ENCODE measurements at regions not wholly inside any gene's neighbourhood (a gene's known extent, or its start where the extent isn't known, plus 50 kb on each side); places are given as distances from the start of the nearest gene placed in this dataset.

DNA sequence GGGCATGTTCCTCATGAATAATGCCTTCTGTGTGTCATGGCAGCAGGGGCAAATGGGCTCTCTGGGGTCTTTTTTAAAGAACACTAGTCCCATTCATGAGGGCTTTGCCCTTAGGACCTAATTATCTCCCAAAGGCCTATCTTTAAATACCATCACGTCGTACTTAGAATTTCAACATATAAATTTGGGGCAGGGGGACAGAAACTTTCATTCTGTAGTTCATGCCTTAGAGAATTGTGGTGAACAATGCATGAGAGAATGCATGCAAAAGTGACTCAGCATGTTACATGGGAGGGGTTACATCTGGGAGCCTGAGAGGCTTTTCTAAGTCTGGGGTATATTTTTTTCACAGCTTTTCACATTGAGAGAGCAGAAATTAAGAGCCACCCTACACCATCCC is 208.5 kb upstream of the ROPN1 start:
- TF ChIP-seq, protein P1, sequence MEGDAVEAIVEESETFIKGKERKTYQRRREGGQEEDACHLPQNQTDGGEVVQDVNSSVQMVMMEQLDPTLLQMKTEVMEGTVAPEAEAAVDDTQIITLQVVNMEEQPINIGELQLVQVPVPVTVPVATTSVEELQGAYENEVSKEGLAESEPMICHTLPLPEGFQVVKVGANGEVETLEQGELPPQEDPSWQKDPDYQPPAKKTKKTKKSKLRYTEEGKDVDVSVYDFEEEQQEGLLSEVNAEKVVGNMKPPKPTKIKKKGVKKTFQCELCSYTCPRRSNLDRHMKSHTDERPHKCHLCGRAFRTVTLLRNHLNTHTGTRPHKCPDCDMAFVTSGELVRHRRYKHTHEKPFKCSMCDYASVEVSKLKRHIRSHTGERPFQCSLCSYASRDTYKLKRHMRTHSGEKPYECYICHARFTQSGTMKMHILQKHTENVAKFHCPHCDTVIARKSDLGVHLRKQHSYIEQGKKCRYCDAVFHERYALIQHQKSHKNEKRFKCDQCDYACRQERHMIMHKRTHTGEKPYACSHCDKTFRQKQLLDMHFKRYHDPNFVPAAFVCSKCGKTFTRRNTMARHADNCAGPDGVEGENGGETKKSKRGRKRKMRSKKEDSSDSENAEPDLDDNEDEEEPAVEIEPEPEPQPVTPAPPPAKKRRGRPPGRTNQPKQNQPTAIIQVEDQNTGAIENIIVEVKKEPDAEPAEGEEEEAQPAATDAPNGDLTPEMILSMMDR (IDR thresholded peaks at IDR 0.05; ENCODE audit: extremely low read depth, missing control alignments), result no peak
- no peak for DNase-seq (ENCODE audit: low spot score)

DNA sequence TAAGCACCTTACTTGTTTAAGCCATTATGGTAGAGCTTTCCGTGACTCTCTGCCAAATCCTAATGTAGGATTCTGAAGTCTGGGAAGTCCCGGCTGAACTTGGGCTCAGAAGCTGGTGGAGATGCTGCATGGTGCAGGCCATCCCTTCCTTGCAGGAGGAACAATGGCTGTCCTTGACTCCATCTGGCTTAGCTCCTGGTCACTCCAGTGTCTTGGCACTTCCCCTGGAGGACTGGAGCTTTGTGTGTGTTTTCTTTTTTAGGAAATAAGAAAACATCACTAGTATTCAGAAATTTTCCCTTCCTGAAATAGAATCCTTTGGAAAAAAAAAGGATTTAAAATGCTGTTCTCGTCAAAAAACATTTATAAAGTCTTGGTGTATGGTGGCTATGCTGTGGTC is 209.3 kb upstream of the ROPN1 start:
- TF ChIP-seq, protein P1 (IDR thresholded peaks at IDR 0.05; ENCODE audit: extremely low read depth, missing control alignments), result no peak
- no peak for DNase-seq (ENCODE audit: low spot score)

DNA sequence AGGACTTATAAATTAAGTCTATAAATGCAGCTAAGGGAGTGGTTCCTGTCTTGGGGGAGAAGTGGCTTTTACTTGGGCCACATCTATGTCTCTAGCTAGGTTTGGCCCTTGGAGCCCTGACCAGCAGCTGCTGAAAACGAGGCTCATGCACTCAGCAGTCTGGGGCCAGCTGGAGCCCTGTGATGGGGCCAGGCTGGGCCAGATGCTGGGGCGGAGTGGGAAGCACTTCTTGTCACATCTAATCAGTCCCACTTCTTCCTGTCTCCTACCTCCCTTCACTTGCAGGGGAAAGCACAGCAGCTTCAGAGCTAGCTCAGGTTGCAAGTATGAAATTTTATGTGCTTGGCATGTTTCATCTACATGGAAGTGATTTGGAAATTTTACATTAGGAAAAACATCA is 209.9 kb upstream of the ROPN1 start:
- DNase-seq (ENCODE audit: low spot score), result no peak
- TF ChIP-seq, protein P1 (IDR thresholded peaks at IDR 0.05; ENCODE audit: extremely low read depth, missing control alignments), result no peak

DNA sequence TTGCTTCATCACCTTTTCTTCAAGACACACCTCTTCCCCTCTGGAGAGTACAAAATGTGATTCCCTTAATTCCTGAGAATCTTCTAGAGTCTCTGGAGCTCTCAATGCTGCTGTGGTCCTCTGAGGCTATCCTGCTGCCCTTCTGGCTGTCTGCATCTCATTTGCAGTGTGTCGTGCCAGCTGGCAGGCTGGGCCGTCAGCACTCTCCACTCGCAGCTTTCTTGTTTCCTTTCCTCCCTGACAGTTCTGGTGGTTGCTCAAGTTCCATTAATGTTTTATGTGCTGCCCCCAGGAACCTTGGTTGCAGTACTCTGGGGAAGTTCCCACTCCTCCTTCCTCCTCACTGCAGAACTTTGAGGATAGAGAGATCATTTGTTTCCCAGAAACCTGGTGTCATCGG is 210.8 kb upstream of the ROPN1 start:
- TF ChIP-seq, protein P1 (IDR thresholded peaks at IDR 0.05; ENCODE audit: extremely low read depth, missing control alignments), result no peak
- DNase-seq (ENCODE audit: low spot score), result no peak

DNA sequence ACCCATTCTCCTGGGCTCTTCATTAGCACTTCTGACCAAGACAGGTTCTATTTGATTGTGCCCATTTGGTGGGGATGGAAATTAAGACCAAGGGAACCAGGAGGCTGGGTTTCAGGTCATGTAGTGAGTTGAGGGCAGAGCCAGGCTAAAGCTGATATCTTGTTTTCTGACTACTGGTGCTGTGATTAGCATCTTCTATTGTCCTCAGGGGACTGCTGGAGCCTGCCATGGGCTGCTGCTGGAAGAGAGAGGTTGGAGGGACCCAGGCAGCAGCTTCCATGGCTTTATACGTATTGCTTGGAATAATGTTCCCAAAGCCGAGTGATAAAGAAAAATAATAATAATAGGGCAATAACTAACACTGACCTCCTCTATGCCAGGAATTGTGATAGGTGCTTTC is 211.4 kb upstream of the ROPN1 start:
- no peak for DNase-seq (ENCODE audit: low spot score)
- TF ChIP-seq, protein P1 (IDR thresholded peaks at IDR 0.05; ENCODE audit: extremely low read depth, missing control alignments), result no peak

DNA sequence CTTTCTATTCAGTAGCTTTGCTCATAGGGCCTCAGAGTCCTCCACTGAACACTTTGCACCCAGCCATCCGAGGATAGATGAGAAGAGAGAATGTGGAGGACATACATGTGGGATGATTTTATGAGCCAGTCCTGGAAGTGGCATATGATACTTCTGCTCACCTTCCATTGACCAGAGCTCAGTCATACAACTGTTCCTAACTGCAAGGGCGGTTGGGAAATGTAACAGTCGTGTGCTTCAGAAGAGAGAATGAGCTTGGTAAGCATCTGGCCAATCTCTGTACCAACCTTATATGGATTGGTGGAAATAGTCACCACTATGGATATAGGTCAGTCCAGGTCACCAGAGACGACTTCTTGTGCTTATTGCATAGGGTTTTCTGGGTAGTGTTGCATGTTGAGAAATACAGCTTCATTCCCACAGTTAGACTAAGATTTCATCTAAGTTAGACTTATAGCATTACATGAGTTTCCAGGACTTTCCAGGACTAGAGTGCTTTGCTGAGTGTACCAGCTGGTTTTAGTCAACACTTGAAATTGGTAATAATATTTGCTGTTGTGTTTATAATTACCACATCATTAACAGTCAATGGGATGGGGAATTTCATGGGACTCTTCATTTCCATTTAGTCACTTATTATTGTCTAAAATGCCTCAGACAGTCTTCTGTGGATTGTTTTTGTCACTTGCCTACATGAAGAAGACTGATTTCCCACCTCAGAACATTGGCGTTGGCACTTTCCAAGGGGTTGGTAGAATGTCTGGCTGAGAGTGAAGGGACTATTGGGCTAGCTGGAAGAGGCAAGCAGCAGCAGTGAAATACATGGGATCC is 214.5 kb upstream of the ROPN1 start:
- TF ChIP-seq, protein P1 (IDR thresholded peaks at IDR 0.05; ENCODE audit: extremely low read depth, missing control alignments), result no peak
- DNase-seq (ENCODE audit: low spot score), result no peak

DNA sequence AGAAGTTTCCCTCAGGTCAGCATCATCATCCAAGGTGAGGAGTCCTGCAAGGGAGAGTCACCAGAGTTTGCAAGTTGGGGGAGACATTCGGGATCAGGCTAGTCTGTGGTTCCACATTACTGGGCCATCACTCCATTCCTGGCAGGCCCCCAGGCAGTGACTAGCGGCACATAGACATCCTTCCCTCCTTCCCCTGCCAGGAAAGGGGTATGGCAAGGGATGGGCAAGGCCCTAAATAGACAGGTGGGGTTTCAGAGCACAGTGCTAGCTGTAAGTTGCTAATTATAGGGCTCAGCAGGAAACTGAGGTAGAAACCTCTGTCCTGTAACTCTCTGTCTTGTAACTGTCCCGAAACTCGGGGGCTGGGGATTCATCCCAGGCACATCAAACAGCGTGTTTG is 215.2 kb upstream of the ROPN1 start:
- no peak for DNase-seq (ENCODE audit: low spot score)
- TF ChIP-seq, protein P1 (IDR thresholded peaks at IDR 0.05; ENCODE audit: extremely low read depth, missing control alignments), result no peak
